Activated CD4-positive, alpha-beta T cell treated with anti-CD3 and anti-CD28 coated beads, Interleukin-2, amount 10 ng/mL, durations not matched to agents 24 days and 14 days (primary cell): ENCODE measurements at regions not wholly inside any gene's neighbourhood (a gene's known extent, or its start where the extent isn't known, plus 50 kb on each side); places are given as distances from the start of the nearest gene placed in this dataset.
"Not testable (repeated sequence)": the region's sequence is repeated elsewhere in the genome, so short reads cannot be mapped to it uniquely, and the experiment has no call there.

ENCODE experiments used
- DNase-seq: peaks from one replicate; pipeline ENCODE4 v3.0.0; 2022
- H3K27ac Mint-ChIP-seq: one replicate; pipeline ENCODE4 v1.8.0; 2022; ENCODE audit warnings: mild to moderate bottlenecking, mixed read lengths
- H3K27me3 Mint-ChIP-seq: one replicate; pipeline ENCODE4 v1.8.0; 2022; ENCODE audit warnings: mixed read lengths
- H3K36me3 Mint-ChIP-seq: one replicate; pipeline ENCODE4 v1.8.0; 2022; ENCODE audit warnings: low read depth, mild to moderate bottlenecking, mixed read lengths
- H3K4me1 Mint-ChIP-seq: one replicate; pipeline ENCODE4 v1.8.0; 2021; ENCODE audit warnings: mixed read lengths
- H3K4me3 Mint-ChIP-seq: one replicate; pipeline ENCODE4 v1.8.0; 2022; ENCODE audit warnings: mild to moderate bottlenecking, moderate library complexity, mixed read lengths
- H3K9me3 Mint-ChIP-seq: one replicate; pipeline ENCODE4 v1.8.0; 2021; ENCODE audit warnings: mixed read lengths
- intact Hi-C: fragments of 100-400 bp; cut with micrococcal nuclease; formaldehyde crosslinking; loops from one replicate; pipeline ENCODE4 v1.15.1; 2023

GRCh38 chr9:73095425-73095824 lies 56.2 kb upstream of the ANXA1 start:
- DNase-seq = no peak
- H3K4me3 Mint-ChIP-seq = no peak overlapping the region
- intact Hi-C loops = no loop called here
- H3K9me3 Mint-ChIP-seq = no peaks in the 10 kb centered on the region
- H3K36me3 Mint-ChIP-seq = no peaks in the 10 kb centered on the region
- no peaks in the 10 kb centered on the region for H3K4me1 Mint-ChIP-seq
- no peak overlapping the region for H3K27ac Mint-ChIP-seq
- peaks cover 12% of the 10 kb centered on the region for H3K27me3 Mint-ChIP-seq

- no peaks in the 10 kb centered on the region for H3K9me3 Mint-ChIP-seq
- H3K36me3 Mint-ChIP-seq = no peaks in the 10 kb centered on the region
- H3K27me3 Mint-ChIP-seq = peaks cover 9% of the 10 kb centered on the region
- no peak for DNase-seq
- H3K4me3 Mint-ChIP-seq = peak overlapping the region; percentile 3
- H3K4me1 Mint-ChIP-seq = no peaks in the 10 kb centered on the region
- intact Hi-C loops = no loop called here
- no peak overlapping the region for H3K27ac Mint-ChIP-seq
Measured at GRCh38 chr9:73093740-73094379, 57.8 kb upstream of the ANXA1 start.

GRCh38 chr9:73093016-73093739 lies 58.5 kb upstream of the ANXA1 start:
- Mint-ChIP-seq H3K4me3 (no peak overlapping the region), H3K27ac (no peak overlapping the region), H3K9me3 (no peaks in the 10 kb centered on the region), H3K36me3 (no peaks in the 10 kb centered on the region), H3K4me1 (no peaks in the 10 kb centered on the region), H3K27me3 (peaks cover 12% of the 10 kb centered on the region)
- intact Hi-C loops = no loop called here
- DNase-seq = no peak

GRCh38 chr9:73091909-73092308 lies 59.8 kb upstream of the ANXA1 start:
- no peaks in the 10 kb centered on the region for H3K4me1 Mint-ChIP-seq
- intact Hi-C loops = no loop called here

GRCh38 chr9:73090214-73090613 lies 61.5 kb upstream of the ANXA1 start:
- H3K27ac Mint-ChIP-seq = no peak overlapping the region
- DNase-seq = no peak
- intact Hi-C loops = no loop called here
- H3K9me3 Mint-ChIP-seq = no peaks in the 10 kb centered on the region
- H3K4me1 Mint-ChIP-seq = no peaks in the 10 kb centered on the region
- no peak overlapping the region for H3K4me3 Mint-ChIP-seq
- peaks cover 19% of the 10 kb centered on the region for H3K27me3 Mint-ChIP-seq
- H3K36me3 Mint-ChIP-seq = no peaks in the 10 kb centered on the region

More at GRCh38 chr9:73091909-73092308, 59.8 kb upstream of the ANXA1 start:
- Mint-ChIP-seq H3K27me3 (peaks cover 14% of the 10 kb centered on the region), H3K4me3 (no peak overlapping the region), H3K27ac (no peak overlapping the region), H3K9me3 (no peaks in the 10 kb centered on the region), H3K36me3 (no peaks in the 10 kb centered on the region)
- DNase-seq = no peak

GRCh38 chr9:73089304-73089985 lies 62.2 kb upstream of the ANXA1 start:
- no peak for DNase-seq
- no peaks in the 10 kb centered on the region for H3K9me3 Mint-ChIP-seq
- peaks cover 19% of the 10 kb centered on the region for H3K27me3 Mint-ChIP-seq
- H3K4me3 Mint-ChIP-seq = no peak overlapping the region
- no peaks in the 10 kb centered on the region for H3K36me3 Mint-ChIP-seq
- H3K27ac Mint-ChIP-seq = no peak overlapping the region
- H3K4me1 Mint-ChIP-seq = no peaks in the 10 kb centered on the region
- intact Hi-C loops = no loop called here

- DNase-seq, H3K9me3 Mint-ChIP-seq, H3K36me3 Mint-ChIP-seq, intact Hi-C loops, H3K27ac Mint-ChIP-seq, H3K4me1 Mint-ChIP-seq, H3K4me3 Mint-ChIP-seq: not testable (repeated sequence)
- peaks cover 24% of the 10 kb centered on the region for H3K27me3 Mint-ChIP-seq
Measured at GRCh38 chr9:73087876-73088275, 63.8 kb upstream of the ANXA1 start.

- no peaks in the 10 kb centered on the region for H3K4me1 Mint-ChIP-seq
- intact Hi-C loops = loop anchor here (5.0 kb wide), 2 partner anchors 226 to 1046 kb away; no protein-coding TSS in a partner anchor
- DNase-seq = no peak
- no peak overlapping the region for H3K4me3 Mint-ChIP-seq
- H3K36me3 Mint-ChIP-seq = no peaks in the 10 kb centered on the region
- no peak overlapping the region for H3K27ac Mint-ChIP-seq
- peaks cover 19% of the 10 kb centered on the region for H3K27me3 Mint-ChIP-seq
- no peaks in the 10 kb centered on the region for H3K9me3 Mint-ChIP-seq
Measured at GRCh38 chr9:73083519-73083918, 68.1 kb upstream of the ANXA1 start.

- Mint-ChIP-seq H3K4me3 (no peak overlapping the region), H3K4me1 (no peaks in the 10 kb centered on the region), H3K27ac (no peak overlapping the region), H3K36me3 (no peaks in the 10 kb centered on the region), H3K27me3 (peaks cover 19% of the 10 kb centered on the region), H3K9me3 (no peaks in the 10 kb centered on the region)
- no peak for DNase-seq
- intact Hi-C loops = loop anchor here (1.0 to 5.0 kb wide), 3 partner anchors 225 to 1045 kb away; no protein-coding TSS in a partner anchor
Measured at GRCh38 chr9:73081979-73082657, 69.5 kb upstream of the ANXA1 start.

GRCh38 chr9:73080110-73080694 lies 71.5 kb upstream of the ANXA1 start:
- Mint-ChIP-seq H3K36me3 (no peaks in the 10 kb centered on the region), H3K27ac (no peak overlapping the region), H3K9me3 (no peaks in the 10 kb centered on the region), H3K27me3 (peaks cover 13% of the 10 kb centered on the region), H3K4me1 (no peaks in the 10 kb centered on the region), H3K4me3 (no peak overlapping the region)
- intact Hi-C loops = loop anchor here (5.0 kb wide), 2 partner anchors 223 to 1043 kb away; no protein-coding TSS in a partner anchor
- DNase-seq = no peak

GRCh38 chr9:73079326-73079725 lies 72.3 kb upstream of the ANXA1 start:
- intact Hi-C loops = no loop called here
- Mint-ChIP-seq H3K27ac (no peak overlapping the region), H3K9me3 (no peaks in the 10 kb centered on the region), H3K27me3 (peaks cover 13% of the 10 kb centered on the region), H3K4me3 (no peak overlapping the region), H3K4me1 (no peaks in the 10 kb centered on the region), H3K36me3 (no peaks in the 10 kb centered on the region)
- no peak for DNase-seq

- no peaks in the 10 kb centered on the region for H3K4me1 Mint-ChIP-seq
- no peaks in the 10 kb centered on the region for H3K9me3 Mint-ChIP-seq
- no peaks in the 10 kb centered on the region for H3K36me3 Mint-ChIP-seq
Measured at GRCh38 chr9:73077625-73078030, 74.0 kb upstream of the ANXA1 start.

GRCh38 chr9:73076970-73077369 lies 74.7 kb upstream of the ANXA1 start:
- H3K27me3 Mint-ChIP-seq = peaks cover 18% of the 10 kb centered on the region
- H3K4me1 Mint-ChIP-seq = no peaks in the 10 kb centered on the region
- H3K9me3 Mint-ChIP-seq = no peaks in the 10 kb centered on the region
- no peak overlapping the region for H3K4me3 Mint-ChIP-seq
- H3K27ac Mint-ChIP-seq = no peak overlapping the region
- H3K36me3 Mint-ChIP-seq = no peaks in the 10 kb centered on the region
- no peak for DNase-seq
- intact Hi-C loops = no loop called here

More at GRCh38 chr9:73077625-73078030, 74.0 kb upstream of the ANXA1 start:
- intact Hi-C loops = no loop called here
- Mint-ChIP-seq H3K27me3 (peaks cover 15% of the 10 kb centered on the region), H3K4me3 (no peak overlapping the region), H3K27ac (no peak overlapping the region)
- no peak for DNase-seq
